Keratinocyte (primary cell): ENCODE measurements at regions not wholly inside any gene's neighbourhood (a gene's known extent, or its start where the extent isn't known, plus 50 kb on each side); places are given as distances from the start of the nearest gene placed in this dataset.
"Not testable (repeated sequence)": the region's sequence is repeated elsewhere in the genome, so short reads cannot be mapped to it uniquely, and the experiment has no call there.

Experiments used
- DNase-seq: peaks from one replicate; pipeline ENCODE4 v3.0.0-alpha.2; 2011; ENCODE audit warnings: low read depth, missing footprints, low spot score
- FAIRE-seq: peaks from 2 replicates; lab custom pipeline; 2011; peaks lifted over from hg19 to GRCh38; lab: Jason Lieb, UNC
- H2AFZ ChIP-seq: 2 replicates; pipeline ENCODE4 v1.6.0; 2012; ENCODE audit warnings: low read length, control low read depth, inconsistent platforms; ENCODE audit not compliant: control insufficient read depth
- H3K27ac ChIP-seq: 2 replicates; pipeline ENCODE4 v1.5.1; 2011; ENCODE audit warnings: low read length; ENCODE audit not compliant: control insufficient read depth, insufficient read depth
- H3K27me3 ChIP-seq: 3 replicates; pipeline ENCODE4 v1.6.0; 2011; ENCODE audit warnings: low read length; ENCODE audit not compliant: control insufficient read depth, insufficient read depth; ENCODE audit errors: extremely low read depth
- H3K36me3 ChIP-seq, 2 experiments: 2 replicates in 1 of 2; 3 replicates in 1 of 2; pipeline ENCODE4 v1.5.1; 2011; ENCODE audit warnings: low read length in 2 of 2, mild to moderate bottlenecking in 1 of 2; ENCODE audit not compliant: control insufficient read depth in 2 of 2, insufficient read depth in 2 of 2; ENCODE audit errors: extremely low read depth in 1 of 2
- H3K4me1 ChIP-seq: 3 replicates; pipeline ENCODE4 v1.5.1; 2011; ENCODE audit warnings: low read length; ENCODE audit not compliant: control insufficient read depth, insufficient read depth; ENCODE audit errors: extremely low read depth
- H3K4me2 ChIP-seq: 3 replicates; pipeline ENCODE4 v1.6.0; 2011; ENCODE audit warnings: low read depth, low read length; ENCODE audit not compliant: control insufficient read depth, insufficient read depth; ENCODE audit errors: extremely low read depth
- H3K4me3 ChIP-seq, 3 experiments: fragments of 200-600 bp in 1 of 3; sonication (generic) in 1 of 3; 2 replicates in 2 of 3; 3 replicates in 1 of 3; pipeline ENCODE4 v1.5.1; 2011 to 2016; ENCODE audit warnings: low read length in 3 of 3, mild to moderate bottlenecking in 3 of 3, control low read depth in 2 of 3, inconsistent platforms in 1 of 3, low read depth in 1 of 3, mixed read lengths in 1 of 3, mixed run types in 1 of 3, moderate library complexity in 1 of 3; ENCODE audit not compliant: control insufficient read depth in 2 of 3, insufficient read depth in 2 of 3; ENCODE audit errors: extremely low read depth in 1 of 3
- H3K79me2 ChIP-seq: 2 replicates; pipeline ENCODE4 v1.6.0; 2012; ENCODE audit warnings: low read length; ENCODE audit not compliant: control insufficient read depth, insufficient read depth
- H3K9ac ChIP-seq: 3 replicates; pipeline ENCODE4 v1.6.0; 2011; ENCODE audit warnings: low read length; ENCODE audit not compliant: control insufficient read depth, insufficient read depth; ENCODE audit errors: extremely low read depth
- H3K9me1 ChIP-seq: 3 replicates; pipeline ENCODE4 v1.6.0; 2011; ENCODE audit warnings: low read length; ENCODE audit not compliant: control insufficient read depth, insufficient read depth; ENCODE audit errors: extremely low read depth
- H3K9me3 ChIP-seq: 2 replicates; pipeline ENCODE4 v1.5.1; 2012; ENCODE audit warnings: low read depth, low read length; ENCODE audit not compliant: control insufficient read depth
- H4K20me1 ChIP-seq: 3 replicates; pipeline ENCODE4 v1.6.0; 2011; ENCODE audit warnings: low read length; ENCODE audit not compliant: control insufficient read depth, insufficient read depth; ENCODE audit errors: extremely low read depth
- CTCF ChIP-seq, 3 experiments: IDR thresholded peaks in 1 of 3; conservative IDR thresholded peaks in 1 of 3; optimal IDR thresholded peaks in 1 of 3; 2 replicates in 2 of 3; 3 replicates in 1 of 3; pipeline versions ENCODE3 to v1.5.1; 2011; ENCODE audit warnings: low read length in 3 of 3, mild to moderate bottlenecking in 3 of 3, moderate library complexity in 2 of 3, control low read depth in 1 of 3, inconsistent platforms in 1 of 3; ENCODE audit not compliant: insufficient read depth in 2 of 3; ENCODE audit errors: extremely low read depth in 1 of 3
- EZH2 ChIP-seq: IDR thresholded peaks from one replicate; pipeline ENCODE4 v1.6.1; 2012; ENCODE audit warnings: inconsistent platforms, mild to moderate bottlenecking, low read length, moderate library complexity
- dilution Hi-C: fragments of 300-500 bp; cut with MboI; formaldehyde crosslinking; loops from one replicate; pipeline ENCODE4 v1.7.0; 2020; ENCODE audit warnings: low sequenced_read_pairs; ENCODE audit not compliant: extremely low pct_ligation_motif_present

- no peak overlapping the region for H3K4me3 ChIP-seq
- FAIRE-seq (no peak), DNase-seq (no peak)
- TF ChIP-seq EZH2 (no peak), CTCF (optimal IDR thresholded peaks at IDR 0.05 in 1 of 3, IDR thresholded peaks at IDR 0.05 in 1 of 3, conservative IDR thresholded peaks at IDR 0.05 in 1 of 3; ENCODE audit: extremely low read depth in 1 of 3, insufficient read depth in 2 of 3, low read length in 3 of 3) (no peak)
- dilution Hi-C loops = no loop called here
- H3K9ac ChIP-seq = no peak overlapping the region
- no peaks in the 10 kb centered on the region for H3K79me2 ChIP-seq
- H3K9me3 ChIP-seq = no peaks in the 10 kb centered on the region
- no peak overlapping the region for H3K4me2 ChIP-seq
- H2AFZ ChIP-seq = no peak overlapping the region
- no peak overlapping the region for H3K27ac ChIP-seq
- H4K20me1 ChIP-seq = no peaks in the 10 kb centered on the region
- no peaks in the 10 kb centered on the region for H3K4me1 ChIP-seq
- no peaks in the 10 kb centered on the region for H3K27me3 ChIP-seq
- H3K36me3 ChIP-seq = no peaks in the 10 kb centered on the region
- no peaks in the 10 kb centered on the region for H3K9me1 ChIP-seq
Observed at GRCh38 chr4:189656641-189657040, 284.0 kb upstream of the FRG1 start.

- dilution Hi-C loops, FAIRE-seq: not testable (repeated sequence)
Observed at GRCh38 chr4:189658259-189658658, 282.4 kb upstream of the FRG1 start.

GRCh38 chr4:189658831-189659230 is 281.8 kb upstream of the FRG1 start:
- dilution Hi-C loops, H3K27me3 ChIP-seq, H3K9me1 ChIP-seq, FAIRE-seq, H3K4me2 ChIP-seq, H3K36me3 ChIP-seq, DNase-seq, H3K4me3 ChIP-seq, H3K4me1 ChIP-seq, H3K9ac ChIP-seq, H3K27ac ChIP-seq, H3K9me3 ChIP-seq, H3K79me2 ChIP-seq, H2AFZ ChIP-seq, H4K20me1 ChIP-seq: not testable (repeated sequence)

More at GRCh38 chr4:189658259-189658658, 282.4 kb upstream of the FRG1 start:
- H3K27ac ChIP-seq, H3K4me1 ChIP-seq, H4K20me1 ChIP-seq, H3K9me1 ChIP-seq, H3K4me2 ChIP-seq, H3K36me3 ChIP-seq, H3K4me3 ChIP-seq, H3K9me3 ChIP-seq, H3K79me2 ChIP-seq, H2AFZ ChIP-seq, H3K27me3 ChIP-seq, H3K9ac ChIP-seq, DNase-seq: not testable (repeated sequence)
